HG03432 (cell line): ENCODE measurements at regions not wholly inside any gene's neighbourhood (a gene's known extent, or its start where the extent isn't known, plus 50 kb on each side); places are given as distances from the start of the nearest gene placed in this dataset.
"Not testable (repeated sequence)": the region's sequence is repeated elsewhere in the genome, so short reads cannot be mapped to it uniquely, and the experiment has no call there.

Experiments used
- ATAC-seq: cut with Tn5 transposase; IDR thresholded peaks from one replicate; pipeline ENCODE4 v1.9.1; 2021; ENCODE audit warnings: mild to moderate bottlenecking, moderate library complexity; ENCODE audit not compliant: unreplicated experiment

DNA sequence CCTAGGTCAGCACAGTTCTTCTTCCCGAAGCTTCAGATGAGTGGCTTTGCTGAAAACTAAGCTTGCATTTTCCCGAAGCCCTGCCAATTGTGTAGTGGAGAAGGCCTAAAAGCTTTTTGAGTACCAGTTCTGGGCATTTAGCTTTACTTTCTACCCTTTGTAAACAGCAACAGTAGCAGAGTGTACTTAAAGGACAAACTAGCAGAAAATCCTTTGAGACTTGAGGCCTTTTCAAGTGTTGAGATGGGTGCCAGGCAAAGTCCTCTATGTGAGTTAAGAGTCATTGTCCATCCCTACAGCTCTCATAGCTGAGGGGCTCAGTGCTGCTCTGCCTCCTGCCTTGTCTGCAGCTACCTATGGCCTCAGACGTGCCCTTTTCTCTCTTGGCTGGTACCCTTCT, 368.2 kb downstream of the CCSER2 start:
- ATAC-seq: no peak

DNA sequence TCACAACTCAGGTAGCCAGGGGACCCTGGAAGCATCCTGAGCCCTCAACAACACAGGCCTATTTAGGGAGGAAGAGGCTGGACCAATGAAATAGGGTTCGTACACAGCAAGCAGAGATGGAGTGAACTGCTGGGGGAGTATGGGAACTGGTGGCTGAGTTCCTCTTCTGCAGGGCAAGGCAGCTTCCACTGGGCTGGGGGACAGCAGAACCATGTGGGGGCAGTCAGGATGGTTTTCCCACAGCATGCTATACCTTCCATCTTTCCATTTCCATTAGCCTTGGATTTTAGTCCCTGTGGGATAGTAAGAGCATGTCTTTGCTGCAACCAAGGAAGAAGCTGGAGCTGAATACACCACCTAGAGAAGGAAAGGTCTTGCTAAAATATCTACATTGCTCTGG, 370.6 kb downstream of the CCSER2 start:
- ATAC-seq: no peak

DNA sequence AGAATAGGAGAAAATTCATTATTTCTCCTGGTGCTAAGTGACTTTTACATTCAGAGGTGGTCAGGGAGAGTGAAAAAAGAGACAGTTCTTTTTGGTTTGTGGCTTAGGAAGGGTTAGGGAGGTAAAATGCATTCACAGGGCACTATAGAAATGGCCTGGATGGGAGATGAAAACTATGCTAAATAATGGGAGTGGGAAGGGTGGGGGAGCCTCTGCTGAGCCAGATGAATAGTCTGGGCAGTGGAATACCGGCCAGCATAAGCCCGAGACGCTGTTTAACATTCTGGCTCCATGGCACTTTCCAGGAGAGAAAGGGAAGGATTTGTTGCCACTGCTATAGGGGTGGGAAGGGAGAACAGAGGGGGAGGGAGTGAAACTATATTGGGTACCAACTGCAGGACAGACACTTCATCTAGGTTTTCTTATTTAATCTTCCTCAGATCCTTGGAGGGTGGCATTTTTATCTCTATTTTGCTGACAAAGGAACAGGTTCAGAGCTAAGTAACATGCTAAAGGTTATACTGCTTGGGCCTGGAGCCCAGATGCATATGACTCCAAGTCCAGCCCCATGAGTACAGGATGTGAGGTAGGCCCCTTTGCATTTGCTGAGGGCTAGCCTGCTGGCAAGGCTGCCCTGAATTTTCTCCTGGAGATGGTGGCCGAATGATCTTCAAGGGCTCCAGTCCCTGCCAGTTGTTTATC, 372.4 kb downstream of the CCSER2 start:
- ATAC-seq: no peak

DNA sequence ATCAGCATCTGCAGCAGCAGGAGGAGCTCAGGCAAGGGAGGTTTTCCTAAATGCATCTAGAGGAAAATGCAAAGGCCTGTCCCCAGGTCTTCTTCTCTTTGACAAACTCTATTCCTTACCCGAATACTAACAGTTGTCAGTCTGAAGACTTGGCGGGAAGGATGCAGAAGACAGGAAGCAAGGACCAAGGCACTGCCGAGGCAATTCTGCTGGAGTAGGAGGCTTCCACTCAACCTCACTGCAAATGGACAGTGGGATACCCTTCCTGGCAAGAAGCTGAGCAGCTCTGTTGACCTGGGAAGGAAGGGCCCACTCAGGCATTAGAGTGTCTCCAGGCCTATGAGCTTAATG, 373.0 kb downstream of the CCSER2 start:
- no peak for ATAC-seq

DNA sequence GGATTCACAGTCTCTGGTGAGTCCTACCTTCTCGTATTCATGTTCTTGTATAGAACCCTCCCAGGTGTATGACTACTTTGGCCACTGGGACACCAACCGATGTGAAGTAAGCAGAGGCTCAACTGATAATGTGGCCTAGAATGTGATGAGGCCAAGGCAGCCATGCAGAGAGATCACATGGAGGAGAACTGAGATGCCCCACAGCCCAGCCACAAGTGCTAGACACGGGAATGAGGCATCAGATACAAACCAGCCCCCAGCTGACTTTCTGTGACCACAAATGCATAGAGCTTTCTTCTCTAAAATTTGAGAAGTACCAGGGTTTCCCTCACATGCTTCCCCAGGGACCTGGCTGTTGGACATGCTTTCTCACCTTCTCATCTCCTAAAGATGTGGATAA, 375.7 kb downstream of the CCSER2 start:
- ATAC-seq: no peak

DNA sequence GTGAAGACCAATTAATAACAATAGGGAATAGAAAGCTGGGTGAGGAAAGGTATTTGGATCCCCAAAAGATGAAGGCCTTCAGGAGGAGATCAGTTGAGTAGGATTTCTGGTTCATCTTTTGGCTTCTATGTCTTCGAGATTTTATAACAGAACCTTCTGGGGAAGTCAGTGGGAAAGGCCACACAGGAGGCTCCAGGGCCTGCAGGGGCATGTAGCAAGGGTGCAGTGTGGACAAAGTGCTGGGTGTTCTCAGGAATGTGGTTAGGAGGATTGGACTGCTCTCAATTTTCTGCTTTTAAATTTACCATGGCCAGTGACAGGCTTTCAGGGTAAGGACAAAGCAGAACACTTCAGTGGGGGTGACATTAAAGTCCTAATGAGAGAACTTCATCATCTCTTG, 378.0 kb downstream of the CCSER2 start:
- no peak for ATAC-seq

DNA sequence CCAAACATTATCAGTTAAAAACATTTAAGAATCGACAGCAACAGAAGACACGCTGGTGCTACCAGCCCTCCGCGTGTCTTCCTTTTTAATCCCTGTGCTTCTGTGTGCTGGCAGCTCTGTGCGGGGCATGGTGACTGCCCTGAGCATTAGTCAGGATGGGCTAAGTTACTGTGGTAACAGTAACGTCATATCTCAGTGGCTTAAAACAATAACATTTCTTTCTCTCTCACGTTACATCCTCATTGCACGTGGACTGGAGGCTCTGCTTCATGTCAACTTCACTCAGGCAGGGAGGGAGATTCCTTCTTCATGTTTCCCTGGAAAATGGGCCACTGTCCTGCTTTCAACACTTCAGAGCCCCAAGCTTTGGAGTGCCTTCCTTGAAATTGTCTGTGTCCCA, 378.5 kb downstream of the CCSER2 start:
- ATAC-seq: no peak

DNA sequence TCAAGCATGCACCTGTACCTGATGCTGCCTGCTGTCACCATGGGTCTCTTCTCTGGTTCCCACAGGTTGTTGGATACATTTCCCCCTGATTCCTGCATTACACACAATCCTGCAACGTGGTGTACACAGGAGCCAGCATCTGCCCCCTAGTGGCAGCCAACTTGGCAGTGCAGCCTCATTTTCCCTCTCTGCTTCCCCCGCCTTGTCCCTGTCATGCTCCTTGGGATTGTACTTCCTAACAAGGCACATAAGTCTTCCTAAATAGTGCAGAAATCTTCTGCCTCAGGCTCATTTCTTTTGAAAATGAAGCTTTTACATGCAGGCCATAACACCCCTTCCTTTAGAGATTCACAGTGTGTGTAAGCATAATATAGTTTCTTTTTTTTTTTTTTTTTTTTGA, 387.5 kb downstream of the CCSER2 start:
- ATAC-seq: peak; percentile 70

DNA sequence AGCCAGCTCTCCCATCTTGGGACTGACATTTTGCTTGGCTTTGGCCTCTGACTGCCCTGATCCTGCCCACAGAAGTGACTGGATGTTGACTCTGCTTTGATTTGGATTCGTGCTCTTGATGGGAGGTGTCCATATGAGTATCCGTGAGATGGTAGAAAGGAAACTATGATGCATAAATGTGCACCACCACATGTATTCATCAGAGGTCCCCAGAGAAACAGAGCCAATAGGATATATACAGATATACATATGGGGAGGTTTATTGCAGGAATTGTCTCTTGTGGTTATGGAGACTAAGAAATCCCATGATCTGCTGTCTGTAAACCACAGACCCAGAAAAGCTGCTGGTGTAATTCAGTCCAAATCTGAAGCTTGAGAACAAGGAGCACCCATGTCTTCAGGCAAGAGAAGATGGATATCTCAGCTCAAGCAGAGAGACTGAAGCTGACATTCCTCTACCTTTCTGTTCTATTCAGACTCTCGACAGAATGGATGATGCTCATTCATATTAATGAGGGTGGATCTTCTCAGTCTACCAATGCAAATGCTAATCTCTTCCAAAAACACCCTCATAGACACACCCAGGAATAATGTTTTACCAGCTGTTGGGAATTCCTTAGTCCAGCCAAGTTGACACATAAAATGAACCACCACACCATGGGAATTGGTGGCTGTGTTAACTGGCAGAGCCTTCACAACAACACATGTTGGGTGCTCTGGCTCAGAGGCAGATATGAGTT, 390.7 kb downstream of the CCSER2 start:
- no peak for ATAC-seq

DNA sequence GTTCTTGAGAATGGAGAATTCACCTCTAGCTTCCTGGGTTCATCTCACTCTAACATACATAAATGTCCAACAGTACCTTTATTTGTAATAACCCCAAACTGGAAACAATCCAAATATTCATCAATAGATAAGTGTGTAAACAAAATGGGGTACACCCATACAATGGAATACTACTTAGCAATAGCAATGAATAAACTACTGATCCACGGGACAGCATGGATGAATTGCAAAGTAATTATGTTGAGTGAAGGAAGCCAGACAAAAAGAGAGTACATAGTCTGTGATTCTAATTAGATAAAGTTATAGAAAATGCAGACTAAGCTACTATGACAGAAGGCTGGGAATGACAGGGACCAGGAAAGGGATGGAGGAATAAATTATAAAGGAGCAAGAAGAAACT, 391.3 kb downstream of the CCSER2 start:
- no peak for ATAC-seq

DNA sequence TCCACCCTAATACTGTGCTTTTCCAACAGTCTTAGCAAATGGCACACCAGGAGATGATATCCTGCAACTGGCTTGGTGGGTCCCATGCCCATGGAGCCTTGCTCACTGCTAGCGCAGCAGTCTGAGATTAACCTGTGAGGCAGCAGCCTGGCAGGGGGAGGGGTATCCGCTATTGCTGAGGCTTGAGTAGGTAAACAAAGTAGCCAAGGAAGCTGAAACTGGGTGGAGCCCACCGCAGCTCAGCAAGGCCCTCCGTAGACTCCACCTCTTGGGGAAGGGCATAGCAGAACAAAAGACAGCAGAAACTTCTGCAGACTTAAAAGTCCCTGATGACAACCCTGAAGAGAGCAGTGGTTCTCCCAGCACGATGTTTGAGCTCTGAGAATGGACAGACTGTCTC, 399.0 kb downstream of the CCSER2 start:
- ATAC-seq: no peak

DNA sequence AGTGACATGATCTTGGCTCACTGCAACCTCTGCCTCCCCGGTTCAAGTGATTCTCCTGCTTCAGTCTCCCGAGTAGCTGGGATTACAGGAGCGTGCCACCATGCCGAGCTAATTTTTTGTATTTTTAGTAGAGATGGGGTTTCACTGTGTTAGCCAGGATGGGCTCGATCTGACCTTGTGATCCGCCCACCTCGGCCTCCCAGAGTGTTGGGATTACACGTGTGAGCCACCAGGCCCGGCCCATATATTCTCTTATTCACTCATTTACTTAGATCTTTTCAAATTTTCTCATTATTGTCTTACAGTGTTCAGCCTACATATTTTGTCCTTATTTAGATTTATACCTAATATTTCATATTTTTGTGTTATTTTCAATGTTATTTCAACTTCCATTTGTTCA, 410.7 kb downstream of the CCSER2 start:
- ATAC-seq: not testable (repeated sequence)

DNA sequence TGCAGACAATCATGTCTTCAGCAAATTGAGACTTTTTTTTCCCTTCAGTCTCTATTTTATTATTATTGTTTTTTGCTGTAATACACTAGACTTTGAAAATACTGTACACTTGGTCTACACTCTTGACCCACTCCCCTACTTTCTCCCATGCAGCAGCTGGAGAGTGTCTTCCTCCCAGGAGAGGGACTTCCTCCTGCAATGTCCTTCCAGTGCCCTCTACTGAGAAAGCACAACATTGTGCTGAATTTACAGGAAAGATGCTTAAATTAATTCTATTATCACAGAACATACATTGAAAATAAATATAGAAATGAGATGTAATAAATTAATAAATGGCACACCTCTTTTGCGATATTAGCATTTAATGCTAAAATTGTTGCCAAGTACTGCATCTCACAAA, 411.3 kb downstream of the CCSER2 start:
- no peak for ATAC-seq

DNA sequence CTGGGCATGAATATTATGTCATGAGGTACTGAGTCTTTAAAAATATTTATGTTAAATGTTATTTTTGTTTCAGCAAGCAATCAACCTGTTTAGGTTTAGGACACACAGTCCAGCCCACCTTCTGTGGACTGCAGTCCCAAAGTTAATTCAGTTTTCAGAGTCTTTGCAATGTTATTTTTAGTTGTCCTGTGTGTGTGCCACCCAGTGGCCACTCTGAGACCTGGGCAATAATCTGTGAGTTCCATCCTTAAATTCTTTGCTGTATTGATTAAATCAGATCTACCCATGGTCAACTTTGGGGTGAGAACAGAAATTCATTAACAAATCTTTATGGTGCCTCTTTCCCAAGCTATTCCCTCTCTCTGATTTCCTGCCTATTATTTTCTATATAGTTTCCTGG, 415.1 kb downstream of the CCSER2 start:
- ATAC-seq: no peak

DNA sequence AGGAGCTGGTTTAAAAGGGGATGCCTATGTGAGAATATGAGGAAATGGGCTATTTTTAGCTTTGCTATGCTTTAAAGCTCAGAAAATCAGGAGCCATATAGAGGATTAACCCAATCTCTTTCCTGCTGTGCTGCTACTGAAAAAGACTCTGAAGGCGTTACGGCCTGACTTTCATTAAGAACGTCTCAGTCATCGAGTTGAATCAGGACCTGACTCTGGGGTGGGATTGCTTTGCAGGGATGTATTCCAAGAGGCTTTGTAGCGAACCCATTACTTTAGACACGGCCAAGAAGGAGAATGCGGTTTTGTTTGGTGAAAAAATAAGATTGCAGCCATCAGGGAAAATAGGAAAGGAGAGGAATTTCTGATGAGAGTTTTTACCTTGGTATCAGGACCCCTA, 426.9 kb downstream of the CCSER2 start:
- no peak for ATAC-seq

DNA sequence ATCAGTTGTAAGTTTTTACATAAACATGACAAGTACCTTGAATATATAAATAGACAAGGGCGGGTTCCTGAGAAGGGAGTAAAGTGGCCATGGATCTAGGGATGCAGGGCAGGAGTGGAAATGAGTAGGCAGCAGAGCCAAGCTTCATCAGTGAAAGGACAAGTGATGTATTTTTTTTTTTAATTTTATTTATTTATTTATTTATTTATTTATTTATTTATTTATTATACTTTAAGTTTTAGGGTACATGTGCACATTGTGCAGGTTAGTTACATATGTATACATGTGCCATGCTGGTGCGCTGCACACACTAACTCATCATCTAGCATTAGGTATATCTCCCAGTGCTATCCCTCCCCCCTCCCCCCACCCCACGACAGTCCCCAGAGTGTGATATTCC, 428.3 kb downstream of the CCSER2 start:
- ATAC-seq: not testable (repeated sequence)

DNA sequence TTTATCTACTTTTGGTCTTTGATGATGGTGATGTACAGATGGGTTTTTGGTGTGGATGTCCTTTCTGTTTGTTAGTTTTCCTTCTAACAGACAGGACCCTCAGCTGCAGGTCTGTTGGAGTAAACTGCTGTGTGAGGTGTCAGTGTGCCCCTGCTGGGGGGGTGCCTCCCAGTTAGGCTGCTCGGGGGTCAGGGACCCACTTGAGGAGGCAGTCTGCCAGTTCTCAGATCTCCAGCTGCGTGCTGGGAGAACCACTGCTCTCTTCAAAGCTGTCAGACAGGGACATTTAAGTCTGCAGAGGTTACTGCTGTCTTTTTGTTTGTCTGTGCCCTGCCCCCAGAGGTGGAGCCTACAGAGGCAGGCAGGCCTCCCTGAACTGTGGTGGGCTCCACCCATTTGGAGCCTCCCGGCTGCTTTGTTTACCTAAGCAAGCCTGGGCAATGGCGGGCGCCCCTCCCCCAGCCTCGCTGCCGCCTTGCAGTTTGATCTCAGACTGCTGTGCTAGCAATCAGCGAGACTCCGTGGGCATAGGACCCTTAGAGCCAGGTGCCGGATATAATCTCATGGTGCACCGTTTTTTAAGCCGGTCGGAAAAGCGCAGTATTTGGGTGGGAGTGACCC, 433.7 kb downstream of the CCSER2 start:
- not testable (repeated sequence) for ATAC-seq

DNA sequence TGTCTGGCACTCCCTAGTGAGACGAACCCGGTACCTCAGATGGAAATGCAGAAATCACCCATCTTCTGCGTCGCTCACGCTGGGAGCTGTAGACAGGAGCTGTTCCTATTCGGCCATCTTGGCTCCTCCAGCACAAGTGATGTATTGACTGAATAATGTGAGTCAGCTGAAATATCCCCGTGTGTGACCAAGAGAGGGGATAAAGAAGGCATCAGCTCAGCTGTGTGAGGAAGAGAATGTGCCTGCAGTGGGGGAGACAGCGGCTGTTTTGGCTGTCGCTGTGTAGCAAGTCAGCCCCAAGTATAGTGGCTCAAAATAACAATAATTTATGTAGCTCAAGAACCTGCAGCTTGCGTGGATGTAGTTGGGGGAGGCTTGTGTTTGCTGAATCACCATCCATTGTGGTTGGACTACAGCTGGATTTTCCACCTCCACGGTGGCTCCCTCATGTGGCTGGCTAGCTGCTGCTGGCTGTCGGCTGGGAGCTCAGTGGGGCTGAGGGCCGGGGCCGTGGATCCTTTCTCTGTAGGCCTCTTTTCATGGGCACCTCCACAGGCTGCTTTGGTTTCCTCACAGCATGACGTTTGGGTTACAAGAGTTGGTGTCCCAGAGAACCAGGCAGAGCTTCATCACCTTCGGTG, 434.5 kb downstream of the CCSER2 start:
- ATAC-seq: no peak

DNA sequence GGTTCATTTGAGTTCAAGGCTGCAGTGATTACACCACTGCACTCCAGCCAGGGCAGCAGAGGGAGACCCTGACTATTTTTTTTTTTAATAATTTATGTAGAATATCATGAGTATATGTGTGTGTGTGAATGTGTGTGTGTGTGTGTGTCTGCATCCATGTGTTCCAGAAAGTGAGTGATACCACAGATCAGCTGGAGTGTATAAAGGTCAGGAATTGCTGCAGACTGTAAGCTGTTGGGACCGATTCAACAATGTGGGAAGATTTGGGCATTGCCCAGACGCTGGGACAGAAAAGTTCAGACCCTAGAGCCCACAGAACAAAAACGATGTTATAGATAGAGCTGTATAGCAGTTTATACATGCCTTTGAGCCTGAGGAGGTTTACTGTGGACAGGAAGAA, 435.6 kb downstream of the CCSER2 start:
- ATAC-seq: no peak

DNA sequence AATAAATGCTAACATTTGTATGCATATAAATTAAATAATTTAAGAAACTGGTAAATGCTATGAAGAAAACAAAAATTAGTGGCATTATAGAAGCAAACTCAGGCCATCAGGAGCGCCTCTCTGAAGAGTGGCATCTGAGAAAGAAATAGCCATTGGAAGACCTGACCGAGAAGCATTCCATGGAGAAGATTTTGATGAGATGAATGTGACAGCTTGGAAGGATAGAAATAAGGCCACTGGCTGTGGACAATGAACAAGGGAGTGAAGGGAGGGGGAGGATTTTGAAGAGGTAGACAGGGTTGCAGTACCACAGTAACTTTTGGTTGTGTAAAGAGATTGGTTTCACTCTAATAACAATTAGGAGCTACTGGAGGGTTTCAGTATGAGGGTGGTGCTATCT, 436.7 kb downstream of the CCSER2 start:
- no peak for ATAC-seq

DNA sequence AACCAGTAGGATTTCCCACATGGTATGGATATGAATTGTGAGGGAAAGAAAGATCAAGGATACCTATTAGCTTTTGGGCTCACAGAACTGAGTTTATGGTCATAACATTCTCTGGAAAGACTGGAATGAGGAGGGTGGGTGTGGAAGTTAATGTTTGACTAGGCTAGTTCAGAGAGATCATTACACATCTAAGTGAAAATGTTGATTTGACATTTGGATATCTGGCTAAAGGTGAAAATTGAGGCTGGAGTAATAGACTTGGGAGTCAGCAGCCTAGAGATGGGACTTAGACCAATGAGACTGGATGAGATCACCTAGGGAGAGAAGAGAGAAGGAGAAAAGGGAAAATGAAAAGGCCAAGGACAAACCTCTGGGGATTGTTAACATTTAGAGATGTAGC, 437.3 kb downstream of the CCSER2 start:
- no peak for ATAC-seq

DNA sequence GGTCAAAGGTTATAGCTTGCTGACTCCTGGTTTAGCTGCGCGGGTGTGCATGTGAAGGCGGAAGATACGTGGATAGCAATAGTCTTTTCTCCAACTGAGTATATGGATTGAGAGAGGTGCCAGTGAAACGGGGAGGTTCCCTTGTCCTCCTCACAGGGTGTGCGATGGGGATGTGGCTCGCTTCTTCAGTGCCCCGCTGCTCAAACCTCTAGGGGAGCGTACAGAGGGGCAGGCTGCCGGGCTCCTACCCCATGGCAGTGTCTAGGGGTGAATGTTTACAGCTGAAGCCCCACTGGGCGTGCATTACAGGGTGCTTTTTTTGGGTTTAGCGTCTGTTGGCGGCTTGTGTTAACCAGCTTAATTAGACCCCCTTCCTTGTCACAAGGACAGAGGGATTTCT, 438.5 kb downstream of the CCSER2 start:
- no peak for ATAC-seq
